ENCODE measurements at regions not wholly inside any gene's neighbourhood (a gene's known extent, or its start where the extent isn't known, plus 50 kb on each side); places are given as distances from the start of the nearest gene placed in this dataset.

DNA sequence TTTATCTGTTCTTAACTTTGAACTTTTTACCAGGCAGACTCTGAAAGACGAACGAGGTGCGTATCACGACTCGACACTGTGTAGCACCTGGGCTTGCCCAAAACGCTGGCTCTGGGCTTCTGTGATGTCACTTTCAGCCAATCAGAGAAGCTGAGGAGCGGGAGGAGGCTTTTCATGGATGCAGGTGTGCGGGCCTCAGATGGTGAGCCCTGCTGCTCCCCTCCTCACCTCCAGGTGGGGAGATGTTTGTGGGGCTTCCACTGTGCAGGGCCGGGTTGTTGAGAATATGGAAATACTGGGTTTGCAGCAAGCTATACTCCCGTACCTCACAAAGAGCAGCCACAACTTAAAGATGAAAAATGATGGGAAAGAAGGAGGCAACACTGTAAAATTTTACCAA lies 246.3 kb downstream of the IRX2 start:
- Histone ChIP-seq H3K4me1 (ENCODE audit: insufficient read depth, low read length) (no peaks in the 10 kb centered on the region), H3K27me3 (ENCODE audit: low read length) (peaks cover 6% of the 10 kb centered on the region; the same call in 1 of the 2 replicates), H2AFZ (ENCODE audit: low read length) (no peak overlapping the region), H3K9me2 (replicated peaks; ENCODE audit: low read length) (no peaks in the 10 kb centered on the region), H3K27ac (ENCODE audit: low read length) (no peak overlapping the region), H3K4me3 (ENCODE audit: low read length) (no peak overlapping the region), H3K9ac (ENCODE audit: low read length) (no peak overlapping the region), H3K79me2 (ENCODE audit: low read length) (no peaks in the 10 kb centered on the region), H3K9me3 (ENCODE audit: low read length) (0 out of 2 replicates have a peak, but pooled peaks cover 10% of the 10 kb centered on the region), H4K20me1 (ENCODE audit: low read length) (no peaks in the 10 kb centered on the region), H3F3A (ENCODE audit: low read length, unreplicated experiment) (no peaks in the 10 kb centered on the region), H3K4me2 (ENCODE audit: low read length) (no peak overlapping the region), H3K36me3 (ENCODE audit: low read depth, low read length) (no peaks in the 10 kb centered on the region)
- no peak for DNase-seq
- intact Hi-C loops (cut with micrococcal nuclease) = no loop called here
- no peak for ATAC-seq
- no TSS peak for BruUV-seq (replicated peaks)
- POLR2A ChIA-PET (ENCODE audit: unreplicated experiment) = no interaction called here
- no peak for TF ChIP-seq EZH2phosphoT487 (IDR thresholded peaks at IDR 0.05; ENCODE audit: borderline replicate concordance, low read length)
- TF ChIP-seq EZH2 (IDR thresholded peaks at IDR 0.05; ENCODE audit: low read length, unreplicated experiment) = no peak
- TF ChIP-seq, protein P1, sequence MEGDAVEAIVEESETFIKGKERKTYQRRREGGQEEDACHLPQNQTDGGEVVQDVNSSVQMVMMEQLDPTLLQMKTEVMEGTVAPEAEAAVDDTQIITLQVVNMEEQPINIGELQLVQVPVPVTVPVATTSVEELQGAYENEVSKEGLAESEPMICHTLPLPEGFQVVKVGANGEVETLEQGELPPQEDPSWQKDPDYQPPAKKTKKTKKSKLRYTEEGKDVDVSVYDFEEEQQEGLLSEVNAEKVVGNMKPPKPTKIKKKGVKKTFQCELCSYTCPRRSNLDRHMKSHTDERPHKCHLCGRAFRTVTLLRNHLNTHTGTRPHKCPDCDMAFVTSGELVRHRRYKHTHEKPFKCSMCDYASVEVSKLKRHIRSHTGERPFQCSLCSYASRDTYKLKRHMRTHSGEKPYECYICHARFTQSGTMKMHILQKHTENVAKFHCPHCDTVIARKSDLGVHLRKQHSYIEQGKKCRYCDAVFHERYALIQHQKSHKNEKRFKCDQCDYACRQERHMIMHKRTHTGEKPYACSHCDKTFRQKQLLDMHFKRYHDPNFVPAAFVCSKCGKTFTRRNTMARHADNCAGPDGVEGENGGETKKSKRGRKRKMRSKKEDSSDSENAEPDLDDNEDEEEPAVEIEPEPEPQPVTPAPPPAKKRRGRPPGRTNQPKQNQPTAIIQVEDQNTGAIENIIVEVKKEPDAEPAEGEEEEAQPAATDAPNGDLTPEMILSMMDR (conservative IDR thresholded peaks at IDR 0.05; ENCODE audit: low read depth, low read length) = no peak
- CTCF ChIA-PET = no interaction called here

DNA sequence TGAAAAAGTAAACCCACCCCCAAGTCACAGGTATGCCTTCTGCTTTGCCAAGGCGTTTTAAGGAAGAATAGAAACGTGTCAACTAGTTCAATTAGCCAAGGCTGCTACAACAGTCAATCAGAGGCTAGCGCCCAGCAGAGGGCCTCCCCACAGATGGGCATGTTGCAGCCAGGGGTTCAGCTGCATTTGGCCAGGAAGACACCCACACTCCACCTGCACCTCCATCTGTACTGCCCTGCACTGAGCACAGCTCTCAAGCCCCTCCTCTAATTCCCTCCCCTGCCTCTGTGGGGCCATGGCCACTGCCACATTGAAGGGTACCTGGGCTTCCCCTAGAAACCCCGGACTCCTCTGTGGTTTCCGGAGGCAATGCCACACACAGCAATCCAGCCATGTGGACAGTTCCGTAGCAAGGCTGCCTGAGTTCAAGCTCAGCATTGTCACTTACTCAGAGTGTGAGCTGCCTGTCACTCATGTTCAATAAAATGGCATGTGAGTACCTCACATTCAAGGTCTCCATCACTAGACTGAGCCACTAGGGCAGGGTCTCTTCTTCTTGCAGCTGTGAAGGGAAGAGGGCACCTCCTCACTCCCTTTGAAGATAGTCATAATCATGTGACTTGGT lies 248.4 kb downstream of the IRX2 start:
- Histone ChIP-seq H3F3A (ENCODE audit: low read length, unreplicated experiment) (no peaks in the 10 kb centered on the region), H3K36me3 (ENCODE audit: low read depth, low read length) (no peaks in the 10 kb centered on the region), H4K20me1 (ENCODE audit: low read length) (no peaks in the 10 kb centered on the region), H3K27ac (ENCODE audit: low read length) (no peak overlapping the region), H3K9ac (ENCODE audit: low read length) (no peak overlapping the region), H3K4me2 (ENCODE audit: low read length) (no peak overlapping the region), H3K4me1 (ENCODE audit: insufficient read depth, low read length) (no peaks in the 10 kb centered on the region), H3K9me2 (replicated peaks; ENCODE audit: low read length) (no peaks in the 10 kb centered on the region), H3K27me3 (ENCODE audit: low read length) (no peaks in the 10 kb centered on the region), H3K79me2 (ENCODE audit: low read length) (no peaks in the 10 kb centered on the region), H3K9me3 (ENCODE audit: low read length) (0 out of 2 replicates have a peak, but pooled peaks cover 10% of the 10 kb centered on the region), H3K4me3 (ENCODE audit: low read length) (no peak overlapping the region), H2AFZ (ENCODE audit: low read length) (no peak overlapping the region)
- ATAC-seq (no peak), DNase-seq (no peak)
- POLR2A ChIA-PET (ENCODE audit: unreplicated experiment) = no interaction called here
- CTCF ChIA-PET = no interaction called here
- no peak for TF ChIP-seq EZH2 (IDR thresholded peaks at IDR 0.05; ENCODE audit: low read length, unreplicated experiment)
- no peak for TF ChIP-seq EZH2phosphoT487 (IDR thresholded peaks at IDR 0.05; ENCODE audit: borderline replicate concordance, low read length)
- TF ChIP-seq, protein P1 (conservative IDR thresholded peaks at IDR 0.05; ENCODE audit: low read depth, low read length) = no peak
- BruUV-seq (replicated peaks) = no TSS peak
- intact Hi-C loops (cut with micrococcal nuclease) = no loop called here

DNA sequence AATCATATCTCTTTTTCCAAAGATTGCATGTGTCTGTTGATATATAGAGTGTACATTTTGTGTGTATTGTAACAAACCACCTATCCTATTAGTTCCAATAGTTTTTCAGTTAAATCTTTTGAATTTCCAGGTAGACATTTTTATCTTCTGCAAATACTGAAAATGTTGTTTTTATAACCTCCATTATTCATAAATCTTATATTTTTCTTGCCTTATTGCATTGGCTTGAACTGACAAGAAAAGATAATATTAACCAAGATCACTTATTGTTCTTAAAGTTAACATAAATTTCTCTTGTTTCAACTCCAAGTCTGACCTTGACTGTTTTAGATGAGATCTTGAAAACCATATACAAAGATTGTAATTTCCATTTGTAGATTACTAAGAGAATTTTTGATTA lies 251.6 kb downstream of the IRX2 start:
- CTCF ChIA-PET = no interaction called here
- no peaks in the 10 kb centered on the region for H4K20me1 ChIP-seq (ENCODE audit: low read length)
- DNase-seq = no peak
- POLR2A ChIA-PET (ENCODE audit: unreplicated experiment) = no interaction called here
- 0 out of 2 replicates have a peak, but pooled peaks cover 10% of the 10 kb centered on the region for H3K9me3 ChIP-seq (ENCODE audit: low read length)
- H3K27ac ChIP-seq (ENCODE audit: low read length) = no peak overlapping the region
- no peaks in the 10 kb centered on the region for H3K27me3 ChIP-seq (ENCODE audit: low read length)
- H3K9me2 ChIP-seq (replicated peaks; ENCODE audit: low read length) = no peaks in the 10 kb centered on the region
- H3K4me3 ChIP-seq (ENCODE audit: low read length) = no peak overlapping the region
- intact Hi-C loops (cut with micrococcal nuclease) = no loop called here
- H3F3A ChIP-seq (ENCODE audit: low read length, unreplicated experiment) = no peaks in the 10 kb centered on the region
- no peak overlapping the region for H3K4me2 ChIP-seq (ENCODE audit: low read length)
- ATAC-seq = no peak
- TF ChIP-seq, protein P1 (conservative IDR thresholded peaks at IDR 0.05; ENCODE audit: low read depth, low read length) = no peak
- no peak for TF ChIP-seq EZH2 (IDR thresholded peaks at IDR 0.05; ENCODE audit: low read length, unreplicated experiment)
- no peak for TF ChIP-seq EZH2phosphoT487 (IDR thresholded peaks at IDR 0.05; ENCODE audit: borderline replicate concordance, low read length)
- no peak overlapping the region for H2AFZ ChIP-seq (ENCODE audit: low read length)
- H3K79me2 ChIP-seq (ENCODE audit: low read length) = no peaks in the 10 kb centered on the region
- no peaks in the 10 kb centered on the region for H3K36me3 ChIP-seq (ENCODE audit: low read depth, low read length)
- no TSS peak for BruUV-seq (replicated peaks)
- H3K9ac ChIP-seq (ENCODE audit: low read length) = no peak overlapping the region
- no peaks in the 10 kb centered on the region for H3K4me1 ChIP-seq (ENCODE audit: insufficient read depth, low read length)
